GM20431 (cell line): ENCODE measurements at regions not wholly inside any gene's neighbourhood (a gene's known extent, or its start where the extent isn't known, plus 50 kb on each side); places are given as distances from the start of the nearest gene placed in this dataset.
"Not testable (repeated sequence)": the region's sequence is repeated elsewhere in the genome, so short reads cannot be mapped to it uniquely, and the experiment has no call there.

Source experiments
- in situ Hi-C: fragments of 300-500 bp; cut with MseI, MboI; formaldehyde crosslinking; loops from one replicate; pipeline ENCODE4 v1.15.0; 2020; ENCODE audit warnings: low sequenced_read_pairs; ENCODE audit not compliant: unreplicated experiment

DNA sequence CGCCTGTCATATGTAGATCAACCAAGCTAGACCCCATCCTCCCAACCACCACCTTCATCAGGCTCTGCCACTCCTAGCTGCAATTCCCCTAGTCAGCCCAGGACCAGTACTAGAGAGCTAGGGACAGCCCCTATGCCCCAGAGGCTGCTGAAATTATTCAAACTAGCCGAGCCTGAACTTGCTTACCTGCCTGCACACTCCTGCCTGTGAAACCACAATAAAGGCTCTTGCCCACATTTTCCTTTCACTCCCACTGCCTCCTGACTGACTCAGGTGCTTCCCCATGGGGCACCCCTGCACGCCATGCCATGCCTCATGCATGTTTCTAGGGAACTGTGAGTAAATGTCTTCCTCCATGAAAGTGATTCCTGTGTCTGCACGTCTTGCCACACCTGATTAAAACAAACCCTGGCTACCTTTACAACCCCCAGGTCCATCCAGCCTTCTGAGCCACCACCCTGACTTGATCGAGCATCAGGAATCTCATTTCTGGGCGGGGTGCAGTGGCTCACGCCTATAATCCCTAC, 66.5 kb upstream of the IER3 start:
- in situ Hi-C loops, result no loop called here

DNA sequence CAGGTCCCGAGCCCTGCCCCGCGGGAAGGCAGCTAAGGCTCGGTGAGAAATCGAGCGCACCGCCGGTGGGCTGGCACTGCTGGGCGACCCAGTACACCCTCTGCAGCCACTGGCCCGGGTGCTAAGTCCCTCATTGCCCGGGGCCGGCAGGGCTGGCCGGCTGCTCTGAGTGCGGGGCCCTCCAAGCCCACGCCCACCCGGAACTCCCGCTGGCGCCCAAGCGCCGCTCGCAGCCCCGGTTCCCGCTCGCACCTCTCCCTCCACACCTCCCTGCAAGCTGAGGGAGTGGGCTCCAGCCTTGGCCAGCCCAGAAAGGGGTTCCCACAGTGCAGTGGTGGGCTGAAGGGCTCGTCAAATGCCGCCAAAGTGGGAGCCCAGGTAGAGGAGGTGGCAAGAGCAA, 63.2 kb upstream of the IER3 start:
- in situ Hi-C loops, result not testable (repeated sequence)

DNA sequence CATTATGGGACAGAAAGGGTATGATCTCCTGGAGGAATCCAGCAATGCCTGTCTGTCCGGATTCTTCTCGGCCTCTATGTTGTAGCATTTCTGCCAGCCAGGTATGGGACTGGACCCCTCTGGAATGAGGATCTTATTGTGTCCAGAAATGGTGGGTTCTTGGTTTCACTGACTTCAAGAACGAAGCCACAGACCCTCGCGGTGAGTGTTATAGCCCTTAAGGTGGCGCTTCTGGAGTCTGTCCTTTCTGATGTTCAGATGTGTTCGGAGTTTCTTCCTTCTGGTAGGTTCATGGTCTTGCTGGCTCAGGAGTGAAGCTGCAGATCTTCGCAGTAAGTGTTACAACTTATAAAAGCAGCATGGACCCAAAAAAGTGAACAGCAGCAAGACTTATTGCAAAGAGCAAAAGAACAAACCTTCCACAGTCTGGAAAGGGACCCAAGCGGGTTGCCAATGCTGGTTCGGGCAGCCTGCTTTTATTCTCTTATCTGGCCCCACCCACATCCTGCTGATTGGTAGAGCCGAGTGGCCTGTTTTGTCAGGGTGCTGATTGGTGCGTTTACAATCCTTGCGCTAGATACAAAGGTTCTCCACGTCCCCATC, 62.3 kb upstream of the IER3 start:
- in situ Hi-C loops, result no loop called here

DNA sequence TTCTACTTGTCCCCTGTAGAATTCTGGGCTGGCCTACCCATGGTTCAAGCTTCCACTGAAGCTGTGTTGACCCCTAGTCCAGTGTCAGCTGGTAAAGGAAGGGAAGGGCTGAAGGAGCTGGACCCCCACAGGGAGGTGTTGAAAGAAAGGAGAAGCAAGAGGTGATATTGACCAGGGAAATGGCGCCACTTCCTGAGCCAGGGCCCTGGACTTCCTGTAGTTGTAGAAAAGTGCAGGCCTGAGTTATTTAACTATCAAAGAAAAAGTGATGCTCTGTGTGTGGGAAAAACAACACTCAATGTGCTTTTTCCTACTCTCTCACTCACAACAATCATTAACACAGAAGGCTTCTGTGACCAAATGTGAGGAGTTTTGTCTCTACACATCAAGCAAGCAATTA, 60.0 kb upstream of the IER3 start:
- in situ Hi-C loops, result no loop called here

DNA sequence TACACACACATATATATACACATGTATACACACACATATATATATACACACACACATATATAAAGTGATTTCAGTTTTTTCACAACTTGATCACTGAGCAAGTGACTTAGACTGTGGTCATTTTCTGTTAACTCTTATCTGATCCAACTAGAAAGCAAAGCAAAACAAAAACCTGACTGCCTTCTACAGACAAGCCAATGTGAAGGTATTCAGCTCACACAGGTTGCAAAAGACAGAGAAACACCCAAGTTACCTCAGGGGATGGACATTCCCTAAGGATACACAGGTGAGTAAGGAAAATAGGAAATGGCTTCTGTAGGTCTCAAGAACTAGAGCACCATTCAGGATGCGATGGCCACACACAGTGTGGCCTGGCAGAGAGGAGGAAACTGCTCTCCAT, 58.4 kb upstream of the IER3 start:
- in situ Hi-C loops, result no loop called here

DNA sequence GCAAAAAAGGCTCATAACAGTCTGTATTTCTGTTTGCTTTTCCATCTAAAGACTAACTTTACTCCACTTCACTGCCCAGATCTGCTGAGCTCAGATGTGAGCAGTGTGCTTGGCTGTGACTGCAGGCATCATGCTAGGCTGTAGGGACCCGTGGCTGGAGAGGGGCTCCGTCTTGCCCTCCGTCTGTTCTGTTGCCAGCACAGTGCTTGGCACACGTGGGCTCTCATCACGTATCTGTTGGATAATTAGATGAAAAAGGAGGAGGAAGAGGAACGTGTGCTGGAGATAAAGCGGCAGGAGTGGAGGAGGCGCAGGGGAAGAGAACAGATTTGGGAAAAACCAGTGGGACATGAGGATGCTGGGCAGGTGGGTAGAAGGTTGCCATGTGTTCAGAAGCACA, 57.6 kb upstream of the IER3 start:
- in situ Hi-C loops, result no loop called here

DNA sequence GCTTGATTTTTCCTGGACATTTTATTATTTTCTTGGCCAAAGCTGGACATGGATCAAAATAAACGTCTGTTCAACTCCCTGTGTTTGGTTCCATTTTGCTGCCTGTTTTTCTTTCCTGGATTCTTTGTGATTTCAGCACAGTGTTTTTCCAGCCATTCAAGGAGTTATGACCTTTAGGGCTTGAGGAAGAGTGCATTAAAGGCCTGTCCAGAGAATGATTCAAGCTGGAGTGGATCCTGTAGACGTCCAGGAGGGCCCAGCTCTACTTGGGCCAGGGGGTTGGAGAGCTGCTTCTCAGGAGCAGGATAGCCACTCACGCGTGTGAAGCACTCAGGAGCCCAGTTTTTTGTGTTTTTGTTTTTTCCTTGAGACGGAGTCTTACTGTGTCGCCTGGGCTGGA, 56.5 kb upstream of the IER3 start:
- in situ Hi-C loops, result no loop called here

DNA sequence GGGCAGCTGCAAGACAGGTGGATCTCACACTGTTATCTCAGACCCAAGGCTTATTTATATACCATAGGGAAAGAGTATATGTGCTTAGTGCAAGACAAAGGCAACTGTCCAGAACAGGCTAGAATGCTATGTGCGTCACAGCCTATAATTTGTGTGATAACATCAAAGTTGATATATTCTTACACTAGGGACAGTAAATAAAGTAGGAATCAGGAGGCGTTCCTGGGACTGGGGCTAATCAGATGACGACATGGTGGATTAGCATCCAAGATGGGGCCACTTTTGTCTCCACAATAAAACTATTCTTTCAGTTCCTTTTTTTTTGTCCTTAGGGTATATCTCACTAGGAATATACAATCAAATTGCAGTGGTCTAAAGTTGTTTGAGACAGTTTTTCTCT, 54.9 kb upstream of the IER3 start:
- in situ Hi-C loops, result no loop called here

DNA sequence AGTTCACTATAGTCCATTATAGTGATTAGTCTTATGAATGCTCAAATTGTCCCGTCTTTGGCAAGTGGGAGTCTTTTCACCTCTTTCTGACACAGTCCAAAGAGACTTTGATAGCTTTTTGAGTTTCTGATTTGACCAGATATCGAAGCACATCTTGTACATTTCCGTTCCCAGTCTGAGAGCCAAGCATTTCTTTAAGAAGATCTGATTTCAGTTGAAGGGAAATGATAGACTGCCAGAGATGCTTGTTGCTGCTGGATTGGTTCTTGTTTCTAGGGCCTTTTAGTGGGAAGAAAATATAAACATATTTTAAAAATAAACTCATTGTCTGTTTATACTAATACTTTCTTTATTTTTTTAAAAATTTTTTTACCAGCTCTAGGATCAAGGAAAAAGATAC, 54.1 kb upstream of the IER3 start:
- in situ Hi-C loops, result no loop called here

DNA sequence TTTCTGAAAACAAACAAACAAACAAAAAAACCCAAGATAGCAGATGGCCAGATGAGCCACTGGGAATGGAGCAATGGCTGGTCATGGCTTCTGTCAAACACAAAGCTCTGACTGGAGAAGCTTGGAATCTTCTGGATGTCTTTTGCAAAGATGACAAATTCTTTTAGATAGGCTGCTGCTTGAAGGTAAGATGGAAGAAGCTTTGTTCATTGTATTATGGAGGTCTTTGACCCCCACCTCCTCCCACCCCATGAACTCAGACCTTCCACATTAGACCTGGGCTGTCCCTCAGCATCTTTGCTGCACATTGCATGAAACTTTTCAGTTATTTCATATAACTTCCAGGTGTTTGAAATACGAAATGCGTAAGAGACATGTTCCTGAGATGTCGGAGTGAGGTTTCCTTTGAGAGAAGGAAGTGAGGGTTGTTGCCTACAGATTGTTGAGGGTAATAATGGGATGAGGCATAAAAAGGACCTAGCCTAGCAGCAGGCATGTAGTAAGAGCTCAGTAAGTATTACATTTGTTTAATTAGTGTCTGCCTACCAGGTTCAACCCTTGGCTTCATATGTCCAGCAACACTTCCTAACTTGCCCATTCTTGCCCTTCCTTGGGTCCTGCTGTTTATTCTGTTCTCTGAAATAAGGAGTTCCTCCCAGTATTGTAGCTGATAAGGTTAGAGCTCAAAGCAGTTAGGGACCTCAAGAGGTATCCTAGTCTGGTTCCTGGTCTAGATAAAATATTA, 51.4 kb upstream of the IER3 start:
- in situ Hi-C loops, result no loop called here
